Stimulated activated CD4-positive, alpha-beta T cell treated with anti-CD3 and anti-CD28 coated beads, Interleukin-2, amount 100 ng/mL, for 24 hours (primary cell): ENCODE measurements at regions not wholly inside any gene's neighbourhood (a gene's known extent, or its start where the extent isn't known, plus 50 kb on each side); places are given as distances from the start of the nearest gene placed in this dataset.

ENCODE experiments used
- DNase-seq, 2 donors: peaks; one replicate each; pipeline ENCODE4 v3.0.0-alpha.2; 2020

GRCh38 chr4:125826801-125827695 lies 512.3 kb downstream of the FAT4 start:
- DNase-seq: no peak

GRCh38 chr4:125827696-125828052 lies 512.9 kb downstream of the FAT4 start:
- DNase-seq: no peak

DNA sequence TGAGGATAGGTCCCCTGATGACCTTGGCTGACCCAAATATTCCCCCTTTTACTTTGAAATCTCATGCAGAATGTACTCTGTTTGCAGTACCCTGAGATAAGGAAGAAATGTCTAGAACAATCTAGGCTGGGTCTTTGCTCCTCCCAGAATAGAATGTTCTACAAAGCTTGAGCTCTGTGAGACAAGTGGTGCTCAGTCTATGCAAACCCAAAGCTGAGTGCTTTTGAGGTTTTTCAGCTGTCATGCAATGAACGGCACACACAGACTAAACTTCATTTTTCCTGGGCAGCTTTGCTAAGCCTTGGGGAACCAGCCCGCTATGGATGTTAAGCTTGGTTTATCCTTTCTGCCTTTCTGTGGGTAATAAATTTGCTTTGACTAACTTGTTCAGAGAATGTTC lies 513.6 kb downstream of the FAT4 start:
- no peak for DNase-seq

GRCh38 chr4:125832161-125832560 lies 517.4 kb downstream of the FAT4 start:
- DNase-seq: no peak

DNA sequence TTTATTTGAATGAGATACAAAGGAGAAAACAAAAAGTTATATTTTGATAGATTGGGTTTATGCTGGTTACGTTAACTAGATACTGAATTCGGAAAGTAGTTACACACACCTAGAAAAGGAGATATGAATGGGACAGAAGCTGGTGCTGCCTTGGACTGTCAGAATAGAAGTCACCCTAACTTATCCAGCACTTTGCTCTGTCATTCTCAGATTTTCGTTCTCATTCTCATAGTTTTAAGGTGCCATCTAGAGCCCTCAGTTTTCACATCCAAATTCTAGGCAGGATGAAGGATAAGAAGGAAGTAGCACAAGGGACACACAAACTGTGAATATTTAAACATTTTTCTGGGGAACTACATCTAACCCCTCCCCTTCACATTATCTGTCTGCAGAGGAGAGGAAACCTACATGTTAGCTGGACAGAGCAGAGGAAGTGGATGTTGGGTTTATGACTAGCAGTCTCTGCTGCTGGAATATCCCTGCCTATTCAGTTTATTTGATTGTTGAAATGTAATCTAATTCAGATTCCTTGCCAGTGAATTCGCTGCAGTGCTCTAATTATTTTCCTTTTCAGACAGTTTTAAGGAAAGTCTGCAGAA lies 521.9 kb downstream of the FAT4 start:
- no peak for DNase-seq

DNA sequence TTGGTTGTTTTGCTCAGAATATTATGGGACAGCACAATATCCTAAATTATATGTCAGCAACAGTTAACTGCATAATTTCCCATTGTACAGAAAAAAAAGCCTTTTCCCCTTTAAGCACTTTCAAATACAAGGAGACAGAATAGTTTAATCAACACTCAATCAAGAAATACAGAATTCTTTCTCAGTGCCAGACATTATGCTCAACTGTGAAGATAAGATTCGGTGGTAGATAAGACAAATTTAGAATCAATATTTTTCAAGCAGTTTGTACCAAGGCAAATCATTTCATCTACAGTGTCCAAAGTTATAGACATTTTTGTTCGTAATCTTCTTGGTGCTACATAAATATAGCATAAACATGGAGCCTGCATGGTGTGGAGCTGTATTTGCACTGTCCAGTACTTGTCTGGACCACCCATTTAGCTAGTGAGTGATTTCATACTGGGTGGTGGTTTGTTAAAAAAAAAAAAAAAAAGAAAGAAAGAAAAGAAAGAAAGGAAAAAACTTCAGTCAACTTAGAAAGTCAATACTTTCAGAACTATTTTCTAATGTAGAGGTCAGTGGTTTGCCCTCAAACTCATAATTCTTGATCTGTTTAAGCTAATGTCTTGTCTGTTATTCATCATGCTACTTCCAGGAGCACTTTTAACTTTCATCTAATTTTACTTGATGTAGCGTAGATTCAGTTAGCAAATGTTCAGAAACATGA lies 522.9 kb downstream of the FAT4 start:
- no peak for DNase-seq

GRCh38 chr4:125838202-125838601 lies 523.4 kb downstream of the FAT4 start:
- no peak for DNase-seq

DNA sequence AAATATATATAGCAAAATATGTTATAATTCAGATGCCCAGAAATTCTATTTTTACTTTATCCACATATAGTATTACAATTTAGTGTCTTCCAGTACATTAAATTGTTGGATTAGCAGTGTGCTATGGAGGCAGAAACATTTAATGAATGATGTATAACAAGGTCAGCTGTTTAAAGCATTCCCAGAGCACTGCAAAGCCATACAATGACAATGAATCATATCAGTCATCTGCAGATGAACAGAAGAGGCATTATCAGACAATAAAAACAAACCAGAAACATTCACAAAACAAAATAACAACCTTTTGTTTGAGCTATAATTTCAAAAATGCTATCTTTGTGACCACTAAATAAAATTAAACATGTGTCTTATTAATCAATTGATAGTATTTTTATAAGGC lies 524.2 kb downstream of the FAT4 start:
- DNase-seq: no peak

GRCh38 chr4:125843947-125844346 lies 529.2 kb downstream of the FAT4 start:
- DNase-seq: no peak

DNA sequence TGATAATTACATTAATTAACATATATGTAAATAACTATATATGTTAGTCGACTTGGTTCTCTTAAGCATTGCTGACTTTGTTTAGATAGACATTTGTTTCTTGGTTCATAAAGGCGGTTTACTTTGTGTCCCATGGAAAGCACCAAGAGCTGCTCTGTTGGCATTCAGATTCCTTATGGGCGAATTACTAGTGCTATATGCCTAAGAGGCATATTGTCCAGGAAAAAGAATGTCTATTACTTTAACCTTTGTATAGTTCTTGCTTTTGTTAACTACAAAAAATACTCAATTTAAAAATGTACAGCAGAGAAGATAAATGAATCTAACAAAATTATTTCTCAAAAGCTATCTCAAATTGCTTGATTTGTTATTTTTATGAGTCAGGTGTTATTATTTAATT lies 532.8 kb downstream of the FAT4 start:
- no peak for DNase-seq

DNA sequence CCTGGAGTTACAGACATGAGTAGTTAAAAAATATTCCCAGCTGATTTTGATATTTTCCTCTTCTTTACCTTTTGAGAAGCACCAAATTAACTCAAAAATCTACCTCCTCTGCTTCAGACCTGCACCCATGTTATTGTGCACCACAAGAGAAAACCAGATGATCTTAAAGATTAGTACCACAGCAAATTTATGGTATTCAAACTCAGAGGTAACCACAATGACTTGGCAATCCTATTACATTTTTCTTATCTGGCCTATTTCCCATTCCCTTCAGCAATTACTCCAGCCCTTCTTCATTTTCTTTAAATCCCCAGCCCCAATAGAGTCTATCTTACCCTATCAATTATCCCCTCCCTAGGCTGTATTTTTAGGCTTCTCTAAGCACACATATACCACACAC lies 535.1 kb downstream of the FAT4 start:
- DNase-seq: no peak

DNA sequence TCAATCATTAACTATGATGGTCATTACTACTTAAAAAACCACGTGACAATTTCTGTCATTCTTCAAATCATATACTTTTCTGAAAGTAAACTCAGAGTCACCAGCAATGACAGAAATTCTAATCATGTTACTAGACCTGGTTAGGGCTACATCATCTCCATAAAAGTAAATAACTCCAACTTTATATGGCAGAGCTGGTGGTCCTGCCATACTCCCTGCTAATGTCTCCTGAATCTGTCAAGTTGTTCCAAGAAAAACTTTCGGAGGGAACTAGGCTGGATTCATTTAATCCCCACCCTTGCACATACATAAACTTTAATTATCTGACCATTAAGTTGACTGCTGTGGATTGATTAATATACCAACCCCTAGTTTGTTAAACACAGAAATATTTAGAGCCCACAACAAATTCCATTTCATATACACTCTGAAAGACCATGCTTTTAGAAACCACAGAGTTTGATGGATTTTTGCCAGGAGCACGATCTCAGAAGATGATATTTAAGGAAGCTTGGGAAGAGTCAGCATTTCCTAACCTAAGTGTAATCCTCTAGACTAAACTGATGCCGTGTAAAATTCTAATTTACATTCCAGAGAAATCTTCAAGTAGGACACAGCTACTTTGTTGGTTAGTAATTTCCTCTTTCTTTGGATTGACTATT lies 577.0 kb downstream of the FAT4 start:
- no peak for DNase-seq

GRCh38 chr4:125904802-125905201 lies 590.0 kb downstream of the FAT4 start:
- no peak for DNase-seq

DNA sequence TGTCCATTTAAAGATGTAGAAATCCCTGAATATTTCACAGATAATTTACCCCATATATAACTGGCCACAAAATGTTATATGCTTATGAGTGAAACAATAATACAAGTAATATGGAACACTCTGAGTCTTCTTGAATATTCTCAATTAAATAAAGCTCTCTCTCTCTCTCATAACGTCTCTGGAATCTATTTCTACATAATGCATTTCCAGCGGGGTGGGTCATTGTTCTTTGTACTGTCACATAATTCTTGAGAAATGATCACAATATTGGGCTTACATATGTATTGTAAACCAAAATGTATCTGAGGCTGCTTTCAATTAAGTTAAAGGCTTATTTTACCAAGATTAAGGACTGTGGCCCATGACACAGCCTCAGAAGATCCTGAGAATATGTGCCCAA lies 596.3 kb downstream of the FAT4 start:
- no peak for DNase-seq

DNA sequence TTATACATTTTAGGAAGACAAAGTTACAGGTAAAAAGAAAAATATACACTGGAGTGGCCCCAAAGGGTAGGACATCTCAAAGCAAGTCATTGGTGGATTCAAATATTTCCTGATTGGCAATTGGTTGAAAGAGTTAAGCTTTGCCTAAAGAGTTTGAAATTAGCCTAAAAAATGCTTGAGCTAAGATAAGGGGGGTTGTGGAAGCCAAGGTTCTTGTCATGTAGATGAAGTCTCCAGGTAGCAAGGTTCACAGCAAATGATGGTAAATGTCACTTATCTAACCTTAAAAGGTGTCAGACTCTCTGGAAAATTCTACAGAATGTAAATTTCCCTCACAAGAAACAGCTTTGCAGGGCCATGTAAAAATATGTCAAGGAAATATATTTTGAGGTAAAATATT lies 596.7 kb downstream of the FAT4 start:
- DNase-seq: no peak

DNA sequence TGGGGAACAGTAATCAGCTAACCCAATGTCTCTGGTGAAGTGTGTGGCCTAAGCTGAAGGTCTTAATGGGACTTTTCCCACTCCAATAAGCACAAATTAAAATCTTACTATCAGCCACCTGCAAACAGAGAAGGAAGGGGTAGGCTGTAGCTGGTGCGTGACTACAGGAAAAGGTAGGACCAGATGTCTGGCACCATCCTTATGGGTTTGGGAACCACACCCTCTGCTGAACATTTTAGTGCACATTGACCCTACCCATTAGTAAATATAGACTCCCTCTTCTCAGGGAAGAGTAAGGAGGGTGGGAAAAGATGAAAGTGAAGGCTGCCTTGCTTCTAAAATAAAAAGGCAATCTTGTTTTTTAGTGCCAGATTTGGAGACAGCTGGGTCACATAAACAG lies 602.8 kb downstream of the FAT4 start:
- no peak for DNase-seq

DNA sequence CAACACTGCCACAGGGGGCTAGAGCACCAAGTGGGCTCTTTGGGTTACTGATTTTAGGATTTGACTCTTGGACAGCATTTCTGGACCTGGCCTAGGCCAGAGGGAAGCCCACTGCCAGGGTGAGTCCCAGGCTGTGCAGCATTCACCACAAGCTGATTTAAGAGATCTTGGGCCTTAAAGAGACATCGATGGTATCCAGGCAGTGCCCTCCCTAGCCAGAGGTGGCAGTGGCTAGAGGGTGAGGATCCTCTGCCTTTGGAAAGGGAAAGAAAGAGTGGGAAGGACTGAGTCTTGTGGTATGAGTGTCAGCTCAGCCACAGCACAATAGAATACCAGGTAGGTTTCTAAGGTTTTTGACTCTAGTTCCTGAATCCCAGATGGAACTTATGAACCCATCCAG lies 613.9 kb downstream of the FAT4 start:
- DNase-seq: no peak

DNA sequence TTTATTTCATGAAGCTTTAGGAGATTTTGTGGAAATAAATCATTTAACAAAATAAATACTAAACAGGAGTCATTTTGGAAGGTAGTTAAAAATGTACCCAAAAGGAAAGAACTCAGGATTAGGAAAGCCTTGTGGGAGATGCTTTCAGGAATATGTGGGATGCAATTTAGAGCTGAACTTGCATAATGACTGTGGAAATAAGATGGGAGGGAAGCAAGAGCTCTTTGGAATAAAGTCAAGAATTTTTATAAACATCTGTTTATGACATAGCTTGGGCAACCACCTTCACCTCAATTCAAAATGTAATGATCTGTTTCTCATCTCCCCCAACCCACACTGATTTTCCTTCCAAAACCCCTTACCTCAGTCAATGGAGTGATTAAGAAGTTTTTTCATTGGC lies 623.8 kb downstream of the FAT4 start:
- DNase-seq: no peak

- no peak for DNase-seq
Measured at GRCh38 chr4:125940426-125940825, 625.7 kb downstream of the FAT4 start.

GRCh38 chr4:125944966-125945365 lies 630.2 kb downstream of the FAT4 start:
- DNase-seq: no peak

- DNase-seq: no peak
Measured at GRCh38 chr4:125948021-125948420, 633.3 kb downstream of the FAT4 start.

DNA sequence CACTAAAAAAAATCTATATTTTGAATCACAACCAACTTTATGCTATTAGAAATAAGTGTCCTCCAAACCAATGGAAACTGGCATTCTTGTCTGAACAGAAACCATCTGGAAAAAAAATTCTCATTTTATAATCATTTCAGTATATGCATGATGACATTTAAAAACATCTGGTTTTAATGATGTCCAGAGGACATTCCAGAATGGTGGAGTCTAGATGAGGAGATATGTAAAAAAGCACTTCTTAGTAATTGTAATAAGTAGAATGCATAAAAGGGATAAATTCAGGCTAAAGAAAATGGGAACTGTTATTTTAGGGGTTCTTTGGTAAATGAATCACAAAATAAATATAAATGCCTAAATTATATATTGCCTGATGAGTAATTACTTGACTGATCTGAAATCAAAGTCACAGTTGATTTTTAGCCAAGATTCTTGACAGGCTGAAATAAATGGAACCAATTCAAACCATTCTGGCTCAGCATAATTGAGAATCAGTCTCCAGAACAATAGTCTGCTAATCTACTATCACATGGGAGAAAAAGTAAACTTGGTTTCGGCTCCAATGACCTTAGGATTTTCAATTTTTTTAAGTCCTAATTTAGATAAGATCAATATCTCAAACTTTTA lies 636.6 kb downstream of the FAT4 start:
- no peak for DNase-seq

DNA sequence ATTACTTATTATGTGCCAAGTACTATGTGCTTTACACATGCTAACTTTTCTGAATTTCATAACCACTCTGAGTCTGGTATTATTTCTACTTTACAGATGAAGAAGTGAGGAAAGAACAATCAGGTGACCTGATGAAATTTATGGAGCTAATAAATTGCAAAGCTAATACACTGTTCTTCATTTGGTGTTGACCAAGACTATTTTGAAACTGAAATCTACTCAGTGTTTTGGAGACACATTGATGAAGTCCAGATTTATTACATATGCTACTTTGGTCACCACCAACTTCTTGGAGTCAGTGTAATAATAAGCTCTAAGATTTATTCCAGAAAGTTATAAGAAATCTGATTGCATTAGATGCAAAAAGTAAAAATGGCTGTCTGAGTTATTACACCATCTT lies 637.9 kb downstream of the FAT4 start:
- no peak for DNase-seq
